ENCODE measurements at regions not wholly inside any gene's neighbourhood (a gene's known extent, or its start where the extent isn't known, plus 50 kb on each side); places are given as distances from the start of the nearest gene placed in this dataset.

DNA sequence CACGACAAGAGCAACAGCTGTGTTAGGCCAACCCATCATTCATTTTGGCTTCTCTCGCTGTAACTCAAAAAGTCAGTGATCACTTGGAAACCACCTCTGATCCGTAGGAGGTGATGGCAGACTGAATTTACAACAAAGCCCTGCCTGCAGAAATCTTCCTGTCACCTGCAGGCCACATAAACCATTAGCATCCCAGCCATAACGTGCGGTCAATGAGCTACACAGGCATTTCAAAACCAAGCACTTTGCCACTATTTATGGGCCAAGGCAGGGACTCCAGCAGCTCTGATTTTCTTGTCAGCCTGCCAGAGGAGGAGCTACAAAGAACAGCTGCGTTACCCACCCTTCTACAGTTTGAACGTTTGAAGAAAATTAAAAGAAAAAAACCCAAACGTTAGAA is 228.1 kb upstream of the PPARGC1A start:
- no peak for TF ChIP-seq EZH2phosphoT487 (conservative IDR thresholded peaks at IDR 0.05; ENCODE audit: low read length)
- TF ChIP-seq, protein P1, sequence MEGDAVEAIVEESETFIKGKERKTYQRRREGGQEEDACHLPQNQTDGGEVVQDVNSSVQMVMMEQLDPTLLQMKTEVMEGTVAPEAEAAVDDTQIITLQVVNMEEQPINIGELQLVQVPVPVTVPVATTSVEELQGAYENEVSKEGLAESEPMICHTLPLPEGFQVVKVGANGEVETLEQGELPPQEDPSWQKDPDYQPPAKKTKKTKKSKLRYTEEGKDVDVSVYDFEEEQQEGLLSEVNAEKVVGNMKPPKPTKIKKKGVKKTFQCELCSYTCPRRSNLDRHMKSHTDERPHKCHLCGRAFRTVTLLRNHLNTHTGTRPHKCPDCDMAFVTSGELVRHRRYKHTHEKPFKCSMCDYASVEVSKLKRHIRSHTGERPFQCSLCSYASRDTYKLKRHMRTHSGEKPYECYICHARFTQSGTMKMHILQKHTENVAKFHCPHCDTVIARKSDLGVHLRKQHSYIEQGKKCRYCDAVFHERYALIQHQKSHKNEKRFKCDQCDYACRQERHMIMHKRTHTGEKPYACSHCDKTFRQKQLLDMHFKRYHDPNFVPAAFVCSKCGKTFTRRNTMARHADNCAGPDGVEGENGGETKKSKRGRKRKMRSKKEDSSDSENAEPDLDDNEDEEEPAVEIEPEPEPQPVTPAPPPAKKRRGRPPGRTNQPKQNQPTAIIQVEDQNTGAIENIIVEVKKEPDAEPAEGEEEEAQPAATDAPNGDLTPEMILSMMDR (IDR thresholded peaks at IDR 0.05; ENCODE audit: insufficient read depth, low read length, poor library complexity, severe bottlenecking) = no peak
- Histone ChIP-seq H3K36me3 (ENCODE audit: low read length) (no peaks in the 10 kb centered on the region), H4K20me1 (ENCODE audit: low read depth, low read length) (no peaks in the 10 kb centered on the region), H3K27me3 (ENCODE audit: low read length) (no peaks in the 10 kb centered on the region), H3K27ac (ENCODE audit: low read depth, low read length) (no peak overlapping the region), H3K9ac (ENCODE audit: low read length) (no peak overlapping the region), H3F3A (ENCODE audit: insufficient read depth) (no peaks in the 10 kb centered on the region), H3K4me2 (ENCODE audit: low read depth, low read length, poor library complexity, severe bottlenecking) (no peak overlapping the region), H3K9me2 (replicated peaks; ENCODE audit: insufficient read depth, low read length) (no peaks in the 10 kb centered on the region), H3K79me2 (ENCODE audit: insufficient read depth, low read length) (no peaks in the 10 kb centered on the region), H3K9me3 (ENCODE audit: insufficient read depth, low read length) (no peaks in the 10 kb centered on the region), H3K4me3 (ENCODE audit: insufficient read depth, low read length, poor library complexity, severe bottlenecking) (no peak overlapping the region), H2AFZ (ENCODE audit: low read depth, low read length, severe bottlenecking) (no peak overlapping the region)

DNA sequence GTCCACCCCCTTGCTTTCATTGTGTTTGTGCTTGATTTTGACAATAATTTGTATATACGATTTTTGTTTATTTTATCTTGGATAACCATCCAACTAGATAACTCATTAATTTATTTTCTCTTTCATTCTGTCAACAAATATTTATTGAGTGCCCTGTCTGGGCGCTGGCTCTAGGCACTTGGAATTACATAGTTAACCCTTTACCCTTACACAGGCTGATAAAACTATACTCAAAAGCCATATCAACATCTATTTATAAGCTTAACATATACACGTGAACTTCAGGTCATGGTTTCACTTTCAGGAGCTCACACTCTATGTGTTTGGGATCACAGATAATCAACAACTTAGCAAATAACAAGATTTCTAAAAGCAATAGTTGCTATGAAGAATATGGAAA is 226.3 kb upstream of the PPARGC1A start:
- Histone ChIP-seq H3K9me3 (ENCODE audit: insufficient read depth, low read length) (no peaks in the 10 kb centered on the region), H2AFZ (ENCODE audit: low read depth, low read length, severe bottlenecking) (no peak overlapping the region), H3K79me2 (ENCODE audit: insufficient read depth, low read length) (no peaks in the 10 kb centered on the region), H3K27ac (ENCODE audit: low read depth, low read length) (no peak overlapping the region), H3K4me3 (ENCODE audit: insufficient read depth, low read length, poor library complexity, severe bottlenecking) (no peak overlapping the region), H3K4me2 (ENCODE audit: low read depth, low read length, poor library complexity, severe bottlenecking) (no peak overlapping the region), H3K36me3 (ENCODE audit: low read length) (no peaks in the 10 kb centered on the region), H3F3A (ENCODE audit: insufficient read depth) (no peaks in the 10 kb centered on the region), H3K27me3 (ENCODE audit: low read length) (no peaks in the 10 kb centered on the region), H3K9ac (ENCODE audit: low read length) (no peak overlapping the region), H4K20me1 (ENCODE audit: low read depth, low read length) (no peaks in the 10 kb centered on the region), H3K9me2 (replicated peaks; ENCODE audit: insufficient read depth, low read length) (no peaks in the 10 kb centered on the region)
- TF ChIP-seq, protein P1 (IDR thresholded peaks at IDR 0.05; ENCODE audit: insufficient read depth, low read length, poor library complexity, severe bottlenecking) = no peak
- TF ChIP-seq EZH2phosphoT487 (conservative IDR thresholded peaks at IDR 0.05; ENCODE audit: low read length) = no peak

DNA sequence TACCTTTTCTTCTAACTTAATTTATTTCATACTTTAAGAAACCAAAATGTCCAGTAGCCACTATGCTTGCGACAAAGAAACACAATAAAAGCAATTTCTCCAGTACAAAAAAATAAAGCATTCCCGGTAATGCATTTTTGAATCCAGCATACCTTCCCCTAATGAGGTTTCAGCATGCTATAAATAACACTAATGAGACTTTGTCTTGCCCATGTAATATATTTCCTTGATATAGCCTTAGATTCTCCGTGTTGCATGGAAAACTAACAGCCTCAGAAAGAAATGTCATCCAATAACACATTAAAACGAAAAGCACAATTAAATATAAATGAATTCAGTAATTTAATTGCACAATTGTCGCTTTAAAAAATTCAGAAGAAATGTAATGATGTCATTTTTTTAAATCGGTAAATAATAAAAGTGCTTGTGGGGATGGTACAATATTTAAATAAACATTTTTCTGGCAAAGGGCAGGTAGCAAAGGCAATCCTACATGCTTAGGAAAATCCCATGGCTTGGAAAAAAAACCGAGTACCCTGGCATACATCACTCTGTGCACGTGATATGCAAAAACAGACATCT is 225.2 kb upstream of the PPARGC1A start:
- no peak overlapping the region for H3K27ac ChIP-seq (ENCODE audit: low read depth, low read length)
- no peaks in the 10 kb centered on the region for H3K36me3 ChIP-seq (ENCODE audit: low read length)
- H3K79me2 ChIP-seq (ENCODE audit: insufficient read depth, low read length) = no peaks in the 10 kb centered on the region
- no peak overlapping the region for H2AFZ ChIP-seq (ENCODE audit: low read depth, low read length, severe bottlenecking)
- no peaks in the 10 kb centered on the region for H4K20me1 ChIP-seq (ENCODE audit: low read depth, low read length)
- no peak overlapping the region for H3K4me3 ChIP-seq (ENCODE audit: insufficient read depth, low read length, poor library complexity, severe bottlenecking)
- H3K9ac ChIP-seq (ENCODE audit: low read length) = no peak overlapping the region
- H3K9me2 ChIP-seq (replicated peaks; ENCODE audit: insufficient read depth, low read length) = no peaks in the 10 kb centered on the region
- no peaks in the 10 kb centered on the region for H3F3A ChIP-seq (ENCODE audit: insufficient read depth)
- no peaks in the 10 kb centered on the region for H3K27me3 ChIP-seq (ENCODE audit: low read length)
- no peak for TF ChIP-seq EZH2phosphoT487 (conservative IDR thresholded peaks at IDR 0.05; ENCODE audit: low read length)
- TF ChIP-seq, protein P1 (IDR thresholded peaks at IDR 0.05; ENCODE audit: insufficient read depth, low read length, poor library complexity, severe bottlenecking) = no peak
- H3K4me2 ChIP-seq (ENCODE audit: low read depth, low read length, poor library complexity, severe bottlenecking) = no peak overlapping the region
- H3K9me3 ChIP-seq (ENCODE audit: insufficient read depth, low read length) = no peaks in the 10 kb centered on the region; the same call in 1 of the 2 replicates

All from SU-DHL-6 (cell line).